Renal cortical epithelial cell (primary cell): ENCODE measurements at regions not wholly inside any gene's neighbourhood (a gene's known extent, or its start where the extent isn't known, plus 50 kb on each side); places are given as distances from the start of the nearest gene placed in this dataset.

Source experiments
- DNase-seq: peaks from one replicate; pipeline ENCODE4 v3.0.0-alpha.2; 2011; ENCODE audit warnings: low read depth

DNA sequence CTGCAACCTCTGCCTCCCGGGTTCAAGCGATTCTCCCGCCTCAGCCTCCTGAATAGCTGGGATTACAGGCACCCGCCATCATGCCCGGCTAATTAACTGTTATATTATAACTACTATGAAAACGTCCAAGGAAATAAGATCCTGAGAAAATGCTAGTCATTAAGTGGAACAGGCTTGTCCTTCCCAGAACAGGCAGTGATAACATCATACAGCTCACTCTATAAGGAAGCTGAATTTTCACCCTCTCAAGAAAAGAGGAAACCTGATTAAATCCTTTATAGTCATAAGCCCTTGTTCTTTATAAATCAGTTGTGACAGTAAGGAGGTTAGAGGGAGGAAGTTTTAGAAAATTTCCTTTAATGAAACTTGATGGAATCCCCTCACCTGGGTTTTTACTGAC lies 163.9 kb upstream of the CLINT1 start:
- no peak for DNase-seq

DNA sequence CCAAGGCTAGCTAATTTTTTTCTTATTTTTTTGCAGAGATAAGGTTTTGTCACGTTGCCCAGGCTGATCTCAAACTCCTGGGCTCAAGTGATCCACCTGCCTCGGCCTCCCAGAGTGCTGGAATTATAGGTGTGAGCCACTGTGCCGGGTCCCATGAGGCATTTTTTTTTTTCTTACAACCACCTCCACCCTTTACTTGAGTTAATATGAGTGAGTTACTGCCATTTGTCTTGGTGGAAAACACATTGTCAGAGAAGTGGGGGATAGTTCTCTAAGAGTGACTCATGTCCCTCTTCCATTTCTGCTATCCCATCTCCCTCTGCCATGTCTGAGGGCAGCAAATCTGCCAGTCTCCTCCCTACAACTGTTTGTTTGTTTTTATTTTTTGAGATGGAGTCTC lies 163.4 kb upstream of the CLINT1 start:
- DNase-seq, result no peak

GRCh38 chr5:158020555-158021418 lies 161.8 kb upstream of the CLINT1 start:
- DNase-seq, result peak; percentile 31

DNA sequence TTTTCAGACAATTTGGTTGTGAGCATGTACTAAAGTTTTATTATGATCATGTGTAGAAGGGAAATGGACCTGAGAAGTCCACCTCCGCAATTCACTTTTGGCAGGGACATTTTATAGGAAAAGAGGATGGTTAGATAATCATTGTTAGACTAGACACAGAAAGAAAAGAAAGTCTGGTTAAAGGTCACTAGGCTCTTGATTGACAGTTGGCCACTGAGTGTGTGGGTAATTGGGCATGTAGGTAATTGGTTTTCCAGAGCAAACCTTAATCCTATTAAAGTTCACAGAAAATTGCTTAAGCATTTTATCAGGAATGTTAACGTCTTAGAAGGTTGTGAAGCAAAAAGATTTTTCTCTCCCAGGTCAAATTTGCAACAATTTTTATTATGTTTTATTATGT lies 158.5 kb upstream of the CLINT1 start:
- peak; percentile 40 for DNase-seq

- no peak for DNase-seq
These were observed 155.4 kb upstream of the CLINT1 start for GRCh38 chr5:158014372-158014771.

DNA sequence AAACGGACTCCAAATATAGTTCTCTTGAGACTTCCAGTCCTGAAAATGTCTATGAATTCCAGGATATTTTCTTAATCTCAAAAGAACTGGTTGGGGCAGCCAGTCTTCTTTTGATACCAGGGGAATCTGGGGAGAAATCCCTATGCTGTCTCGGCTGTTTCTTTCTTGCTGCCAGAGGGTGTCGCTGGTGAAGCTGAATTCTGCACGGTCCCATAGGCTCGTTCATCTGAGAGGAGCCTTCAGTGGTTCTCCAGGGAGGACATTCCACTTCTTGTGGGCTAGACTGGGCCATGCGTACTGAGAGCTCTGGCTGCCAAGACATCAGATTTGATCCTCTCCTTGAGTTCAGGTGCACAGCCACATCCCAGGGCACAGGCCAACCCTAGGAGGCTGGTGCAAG lies 155.0 kb upstream of the CLINT1 start:
- DNase-seq, result peak; percentile 34

DNA sequence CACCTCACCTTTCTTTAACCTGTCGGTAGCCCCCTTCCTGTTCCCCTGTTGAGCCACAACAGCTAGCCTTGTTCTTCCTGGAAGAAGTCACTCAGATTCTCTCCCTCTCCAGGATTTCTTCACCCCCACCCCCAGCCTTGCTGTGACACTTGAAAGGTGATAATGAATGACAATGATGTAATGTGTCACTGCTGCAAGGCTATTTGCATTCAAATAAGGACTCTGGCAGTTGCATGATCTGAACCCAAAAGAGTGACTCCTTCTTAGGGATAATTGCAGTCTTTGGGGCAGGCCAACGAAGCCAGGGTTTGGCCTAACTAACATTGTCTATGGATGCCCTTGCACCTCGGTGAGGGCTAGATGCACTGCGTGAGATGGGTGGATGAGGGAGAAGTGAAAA lies 154.4 kb upstream of the CLINT1 start:
- DNase-seq, result no peak

DNA sequence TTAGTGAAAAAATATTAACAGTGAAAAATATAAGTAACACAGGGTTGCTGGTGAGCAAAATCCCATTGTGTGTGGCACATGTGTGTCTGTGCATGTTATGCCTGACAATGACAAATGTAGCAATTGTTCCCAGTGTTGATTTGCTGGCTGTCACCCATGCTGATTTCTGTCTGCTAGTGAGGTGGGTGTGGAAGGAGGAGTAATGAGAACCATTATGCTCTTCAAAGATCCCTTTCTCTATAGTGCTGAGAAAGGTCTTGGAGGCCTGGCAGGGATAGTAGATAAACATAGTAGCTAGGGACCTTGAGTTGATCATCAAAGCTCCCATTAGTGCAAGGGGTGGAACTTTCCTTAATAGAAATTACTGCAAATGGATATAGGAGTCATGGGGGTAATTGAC lies 152.5 kb upstream of the CLINT1 start:
- DNase-seq, result no peak

DNA sequence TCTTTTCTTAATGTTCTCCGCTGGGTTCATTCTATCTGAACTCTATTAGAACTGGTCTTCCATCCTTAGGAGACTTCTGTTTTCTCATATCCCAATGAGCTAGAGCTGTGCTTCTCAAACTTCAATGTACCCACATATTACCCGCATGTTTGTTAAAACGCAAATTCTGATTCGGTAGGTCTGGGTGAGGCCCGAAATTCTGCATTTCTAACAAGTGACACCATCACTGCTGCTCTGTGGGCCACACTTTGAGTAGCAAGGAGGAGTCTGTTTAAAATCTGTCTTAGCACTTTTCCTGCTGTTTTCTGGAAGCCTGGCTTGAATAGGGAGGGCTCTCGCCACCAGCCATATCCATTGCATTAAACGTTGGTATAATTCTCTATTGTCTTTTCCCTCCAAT lies 151.9 kb upstream of the CLINT1 start:
- no peak for DNase-seq

DNA sequence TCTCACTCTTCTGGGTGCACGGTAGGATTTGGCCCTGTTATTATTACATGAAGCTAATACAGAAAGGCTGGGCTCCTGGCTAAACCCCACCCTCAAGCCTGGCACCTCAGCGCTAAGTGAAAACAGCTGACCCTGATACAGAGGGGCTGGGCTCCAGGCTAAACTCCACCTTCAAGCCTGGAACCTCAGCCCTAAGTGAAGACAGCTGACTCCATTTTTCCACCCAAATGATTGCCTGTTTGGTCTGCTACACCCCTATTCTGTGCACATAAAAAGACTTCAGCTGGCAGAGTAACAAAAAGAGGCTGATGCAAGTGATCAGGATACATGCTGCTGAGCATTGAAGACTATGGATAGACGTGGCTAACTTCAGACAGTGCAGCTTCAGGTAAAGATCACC lies 148.4 kb upstream of the CLINT1 start:
- no peak for DNase-seq

- DNase-seq, result no peak
These were observed 140.8 kb upstream of the CLINT1 start for GRCh38 chr5:157999696-158000095.

- DNase-seq, result peak; percentile 50
These were observed 139.1 kb upstream of the CLINT1 start for GRCh38 chr5:157997991-157998504.

DNA sequence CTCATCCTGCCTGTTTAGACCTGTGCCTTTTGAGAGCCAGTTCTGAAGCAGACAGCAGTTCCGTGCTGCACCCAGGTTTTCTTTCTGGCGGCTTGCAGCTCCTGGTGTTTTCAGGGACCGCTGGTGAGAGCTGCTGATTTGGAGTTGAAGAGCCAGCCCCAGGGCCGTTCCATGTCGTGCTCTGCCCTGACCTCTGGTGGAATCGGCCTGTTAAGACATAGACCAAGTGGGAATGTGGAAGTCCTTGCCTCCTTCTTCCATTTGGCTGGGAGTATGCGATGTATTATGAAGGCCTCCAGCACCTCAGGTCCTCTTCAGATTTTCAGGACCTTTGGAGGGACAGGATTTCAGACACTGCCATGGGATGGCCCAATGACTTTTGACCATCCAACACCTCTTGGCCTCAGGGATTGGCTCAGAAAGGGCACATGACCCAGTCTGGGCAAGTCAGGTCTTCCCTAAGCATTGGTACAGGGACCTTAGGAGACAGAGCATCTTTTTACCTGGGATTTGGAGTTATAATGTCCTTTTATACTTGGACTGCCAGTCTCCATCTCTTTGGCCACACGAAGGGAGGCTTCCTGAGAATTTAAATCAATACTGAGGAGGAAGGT lies 136.1 kb upstream of the CLINT1 start:
- peak; percentile 53 for DNase-seq

DNA sequence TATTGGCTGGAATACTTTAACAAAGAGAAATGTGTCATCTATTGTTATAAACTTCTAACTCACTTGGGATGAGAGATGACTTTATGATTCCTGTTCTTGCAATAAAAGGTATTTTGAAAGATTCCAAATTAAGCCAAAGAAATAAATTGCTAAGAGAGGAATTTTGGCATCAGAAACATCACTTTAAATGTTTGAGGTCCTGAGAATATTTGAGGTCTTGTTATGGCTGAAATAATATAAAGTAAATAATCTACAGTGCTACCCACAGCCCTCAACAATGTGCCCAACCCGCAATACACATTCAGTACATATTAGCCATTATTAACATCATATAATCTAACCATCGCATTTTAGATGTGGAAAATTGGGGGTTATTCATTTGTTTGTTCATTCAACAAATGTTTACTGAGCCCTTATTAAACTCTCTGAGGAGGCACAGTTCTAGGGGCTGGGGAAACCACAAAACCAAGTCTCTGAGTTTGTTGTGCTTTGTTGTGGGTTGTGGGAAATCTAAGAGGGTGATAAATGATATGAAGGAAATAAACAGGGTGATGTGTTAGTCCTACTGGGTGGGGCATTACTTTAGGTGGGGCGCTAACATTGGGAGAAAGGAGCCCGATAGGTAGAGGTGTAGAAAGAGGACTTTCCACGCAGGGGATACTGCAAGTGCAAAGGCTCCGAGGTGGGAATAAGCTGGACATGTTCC lies 135.2 kb upstream of the CLINT1 start:
- peak; percentile 13 for DNase-seq

DNA sequence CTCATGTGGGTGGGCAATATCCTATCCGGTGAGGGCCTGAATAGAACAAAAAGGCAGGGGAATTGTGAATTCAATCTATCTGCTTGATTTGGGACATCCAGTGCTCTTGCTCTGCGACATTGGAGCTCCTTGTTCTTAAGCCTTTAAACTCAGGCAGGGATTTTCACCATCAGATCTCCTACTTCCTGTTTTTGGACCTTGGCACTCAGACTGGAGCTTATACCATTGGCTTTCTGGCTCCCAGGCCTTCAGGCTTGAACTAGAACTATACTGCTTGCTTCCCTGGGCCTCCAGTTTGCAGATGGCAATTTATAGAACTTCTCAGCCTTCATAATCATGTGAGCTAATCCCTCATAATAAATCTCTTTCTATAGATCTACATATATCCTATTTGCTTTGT lies 134.3 kb upstream of the CLINT1 start:
- DNase-seq, result no peak

GRCh38 chr5:157990583-157991181 lies 131.7 kb upstream of the CLINT1 start:
- DNase-seq, result no peak

- no peak for DNase-seq
These were observed 130.4 kb upstream of the CLINT1 start for GRCh38 chr5:157989296-157989695.

DNA sequence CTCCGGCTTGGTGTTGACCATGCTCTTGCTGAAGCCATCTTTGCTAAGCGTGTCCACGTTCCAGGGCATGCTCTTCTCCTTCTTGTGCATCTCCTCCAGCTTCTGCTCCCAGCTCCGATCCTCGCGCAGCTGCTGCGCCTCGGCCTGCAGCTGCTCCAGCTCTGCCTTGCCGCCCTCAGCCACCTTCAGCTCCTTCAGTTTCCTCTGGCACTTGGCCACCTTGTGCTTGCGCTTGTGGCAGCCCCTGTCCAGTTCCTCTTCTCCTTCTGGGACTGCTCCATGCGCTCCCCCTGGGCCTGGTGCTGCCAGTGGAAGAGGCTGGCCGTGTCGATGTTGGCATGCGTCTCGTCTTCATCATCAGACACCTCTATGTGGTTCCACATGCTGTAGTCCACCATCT lies 128.3 kb upstream of the CLINT1 start:
- no peak for DNase-seq

DNA sequence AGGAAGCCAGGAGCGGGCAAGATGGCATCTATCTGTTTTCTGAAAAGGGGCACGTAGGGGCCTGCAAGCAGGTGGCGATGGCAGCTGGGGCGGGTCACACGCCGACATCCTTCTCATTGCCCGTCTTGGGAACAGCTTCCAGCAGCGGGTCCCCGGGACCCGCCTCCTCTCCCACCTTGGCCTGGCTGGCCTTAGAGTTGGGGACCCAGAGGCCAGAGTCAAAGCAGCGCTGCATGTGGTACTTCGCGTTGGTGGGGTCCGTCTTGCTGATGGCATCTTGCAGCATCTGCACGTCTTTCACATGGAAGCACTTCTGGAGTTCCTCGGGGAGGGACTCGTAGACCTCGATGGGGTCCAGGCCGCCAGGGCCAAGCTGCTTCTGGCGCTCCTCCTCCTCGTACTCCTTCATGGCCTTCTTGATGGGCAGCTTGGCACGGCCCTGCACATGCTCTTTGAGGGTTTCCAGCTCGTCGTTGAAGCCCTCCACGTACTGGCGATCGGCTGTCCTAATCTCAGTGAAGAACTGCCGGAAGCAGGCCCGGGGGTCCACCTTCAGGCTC lies 127.6 kb upstream of the CLINT1 start:
- no peak for DNase-seq

DNA sequence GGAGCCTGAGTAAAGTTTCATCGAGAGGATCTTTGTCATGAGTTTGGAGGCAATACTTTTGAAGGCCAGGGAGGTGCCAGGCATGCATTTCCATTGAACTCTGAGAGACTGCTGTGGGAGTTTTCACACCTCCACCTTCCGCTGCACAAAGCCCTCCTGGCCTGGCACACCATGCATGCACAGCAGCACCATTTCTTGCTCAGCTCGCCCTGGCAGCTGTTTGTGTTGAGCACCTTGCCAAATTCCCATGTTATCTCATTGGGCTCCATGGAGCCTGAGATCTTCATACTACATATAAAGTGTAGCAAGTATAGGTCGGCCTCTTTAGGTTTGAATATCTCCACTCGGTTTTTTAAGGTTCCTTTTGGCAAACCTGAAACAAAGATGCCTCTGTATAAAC lies 125.7 kb upstream of the CLINT1 start:
- no peak for DNase-seq

DNA sequence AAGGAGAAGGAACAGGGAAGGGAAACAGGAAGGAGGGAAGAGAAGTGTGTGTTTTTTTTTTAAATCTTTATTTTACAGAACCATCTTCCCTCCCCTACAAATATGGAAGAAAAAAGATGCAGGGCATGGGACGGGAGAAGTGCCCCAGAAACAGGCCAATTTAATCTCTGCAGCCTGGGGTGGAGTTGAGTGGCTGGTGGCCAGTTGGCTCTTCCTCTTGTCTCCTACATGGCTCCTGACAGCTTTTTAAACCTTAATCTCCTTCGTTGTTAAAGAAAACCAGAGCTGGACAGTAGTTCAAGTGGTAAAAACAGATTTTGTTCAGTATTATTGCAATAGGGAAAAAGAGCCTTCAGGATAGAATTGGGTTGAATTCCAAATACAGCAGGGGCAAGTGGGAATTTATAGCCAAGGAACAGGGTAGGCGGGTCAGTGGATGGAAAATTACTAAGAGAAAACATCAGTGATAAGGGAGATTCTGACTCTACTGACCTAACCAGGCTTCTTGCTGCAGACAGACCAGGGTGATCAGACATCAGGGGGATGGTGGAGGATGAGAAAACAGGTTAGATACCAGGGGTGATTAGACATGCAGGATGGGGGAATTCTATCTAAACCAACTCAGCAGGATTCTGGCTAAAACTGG lies 125.1 kb upstream of the CLINT1 start:
- DNase-seq, result no peak
